ENCODE measurements at regions not wholly inside any gene's neighbourhood (a gene's known extent, or its start where the extent isn't known, plus 50 kb on each side); places are given as distances from the start of the nearest gene placed in this dataset.

DNA sequence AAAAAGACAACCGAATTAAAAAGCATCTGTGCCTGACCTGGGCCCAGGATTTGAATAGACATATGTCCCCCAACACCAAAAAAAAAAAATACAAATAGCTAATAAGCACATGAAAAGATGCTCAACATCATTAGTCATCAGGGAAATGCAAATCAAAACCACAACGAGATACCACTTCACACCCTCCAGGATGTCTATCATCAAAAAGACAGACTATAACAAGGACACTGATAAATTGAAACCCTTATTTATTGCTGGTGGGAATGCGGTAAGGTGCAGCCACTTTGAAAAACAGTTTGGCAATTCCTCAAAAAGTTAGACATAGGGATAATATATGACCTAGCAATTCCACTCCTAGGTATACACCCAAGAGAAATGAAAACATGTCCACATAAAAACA is 72.3 kb upstream of the CAMK1G start:
- H3K9me3 Mint-ChIP-seq: peaks cover 2% of the 10 kb centered on the region
- ATAC-seq (no peak), DNase-seq (no peak)
- ChIA-PET CTCF (interaction anchor here (0.8 to 1.3 kb wide), 2 partner anchors 59 to 308 kb away, joined by 3 to 4 read pairs; no protein-coding TSS in a partner anchor), POLR2A (no interaction called here)
- no peaks in the 10 kb centered on the region for H3K4me1 Mint-ChIP-seq (ENCODE audit: low read depth)
- no peak overlapping the region for H3K4me3 Mint-ChIP-seq
- H3K27ac Mint-ChIP-seq: no peak overlapping the region
- intact Hi-C loops (cut with micrococcal nuclease): no loop called here
- no peaks in the 10 kb centered on the region for H3K36me3 Mint-ChIP-seq (ENCODE audit: low read depth)
- TF ChIP-seq, protein P1, sequence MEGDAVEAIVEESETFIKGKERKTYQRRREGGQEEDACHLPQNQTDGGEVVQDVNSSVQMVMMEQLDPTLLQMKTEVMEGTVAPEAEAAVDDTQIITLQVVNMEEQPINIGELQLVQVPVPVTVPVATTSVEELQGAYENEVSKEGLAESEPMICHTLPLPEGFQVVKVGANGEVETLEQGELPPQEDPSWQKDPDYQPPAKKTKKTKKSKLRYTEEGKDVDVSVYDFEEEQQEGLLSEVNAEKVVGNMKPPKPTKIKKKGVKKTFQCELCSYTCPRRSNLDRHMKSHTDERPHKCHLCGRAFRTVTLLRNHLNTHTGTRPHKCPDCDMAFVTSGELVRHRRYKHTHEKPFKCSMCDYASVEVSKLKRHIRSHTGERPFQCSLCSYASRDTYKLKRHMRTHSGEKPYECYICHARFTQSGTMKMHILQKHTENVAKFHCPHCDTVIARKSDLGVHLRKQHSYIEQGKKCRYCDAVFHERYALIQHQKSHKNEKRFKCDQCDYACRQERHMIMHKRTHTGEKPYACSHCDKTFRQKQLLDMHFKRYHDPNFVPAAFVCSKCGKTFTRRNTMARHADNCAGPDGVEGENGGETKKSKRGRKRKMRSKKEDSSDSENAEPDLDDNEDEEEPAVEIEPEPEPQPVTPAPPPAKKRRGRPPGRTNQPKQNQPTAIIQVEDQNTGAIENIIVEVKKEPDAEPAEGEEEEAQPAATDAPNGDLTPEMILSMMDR (IDR thresholded peaks at IDR 0.05): no peak
- peaks cover 9% of the 10 kb centered on the region for H3K27me3 Mint-ChIP-seq

DNA sequence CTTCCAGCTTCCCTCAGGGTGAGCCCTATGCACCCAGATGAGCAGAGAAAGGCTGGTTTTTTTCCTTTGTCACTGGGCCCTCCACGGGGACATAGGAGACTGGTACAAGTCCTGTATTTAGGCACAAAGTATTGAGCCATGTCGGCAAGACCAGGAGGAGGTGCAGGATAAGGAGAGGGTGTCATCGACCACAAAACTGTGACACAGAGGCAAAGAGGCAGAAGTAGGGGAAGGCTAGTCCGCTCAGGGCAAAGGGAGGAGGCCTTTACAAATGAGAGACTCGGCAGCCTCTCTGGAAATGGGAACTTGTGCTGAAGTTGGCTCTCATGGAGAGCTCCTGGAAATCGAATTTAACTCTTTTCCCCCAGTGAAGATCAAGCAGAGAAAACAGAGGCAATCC is 70.7 kb upstream of the CAMK1G start:
- TF ChIP-seq, protein P1 (IDR thresholded peaks at IDR 0.05): no peak
- H3K27me3 Mint-ChIP-seq: peaks cover 13% of the 10 kb centered on the region
- ATAC-seq: no peak
- intact Hi-C loops (cut with micrococcal nuclease): no loop called here
- H3K4me3 Mint-ChIP-seq: no peak overlapping the region
- no peak for DNase-seq
- ChIA-PET CTCF (interaction anchor here (0.8 to 2.2 kb wide), 5 partner anchors 10 to 58 kb away, joined by 3 to 9 read pairs (median 4); no protein-coding TSS in a partner anchor), POLR2A (no interaction called here)
- no peaks in the 10 kb centered on the region for H3K4me1 Mint-ChIP-seq (ENCODE audit: low read depth)
- no peaks in the 10 kb centered on the region for H3K36me3 Mint-ChIP-seq (ENCODE audit: low read depth)
- H3K27ac Mint-ChIP-seq: no peak overlapping the region
- peaks cover 2% of the 10 kb centered on the region for H3K9me3 Mint-ChIP-seq

DNA sequence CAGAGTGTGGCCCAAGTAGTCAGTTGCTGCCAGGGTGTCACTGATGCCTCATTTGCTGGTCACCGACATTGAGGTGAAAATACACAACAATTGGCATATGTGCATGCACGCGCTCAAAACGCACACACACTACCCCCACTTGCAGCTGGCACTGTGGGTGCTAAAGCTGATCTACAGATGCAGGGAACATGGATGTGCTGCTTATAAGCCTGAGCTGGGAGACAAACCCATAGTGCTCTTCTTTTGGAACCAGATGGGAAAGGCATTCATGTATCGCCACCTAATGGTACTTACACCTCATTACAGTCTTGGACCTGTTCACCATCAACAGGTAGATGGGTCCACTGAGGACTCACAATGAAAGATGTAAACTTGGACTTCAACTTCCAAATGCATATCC is 70.3 kb upstream of the CAMK1G start:
- ChIA-PET POLR2A (no interaction called here), CTCF (interaction anchor here (0.9 to 2.2 kb wide), 4 partner anchors 10 to 58 kb away, joined by 4 to 9 read pairs (median 4); no protein-coding TSS in a partner anchor)
- Mint-ChIP-seq H3K27ac (no peak overlapping the region), H3K27me3 (peaks cover 14% of the 10 kb centered on the region), H3K4me3 (no peak overlapping the region), H3K4me1 (ENCODE audit: low read depth) (no peaks in the 10 kb centered on the region), H3K36me3 (ENCODE audit: low read depth) (no peaks in the 10 kb centered on the region), H3K9me3 (peaks cover 2% of the 10 kb centered on the region)
- intact Hi-C loops (cut with micrococcal nuclease): no loop called here
- ATAC-seq (peak; percentile 37), DNase-seq (no peak)
- TF ChIP-seq, protein P1 (IDR thresholded peaks at IDR 0.05): peak; percentile 63

DNA sequence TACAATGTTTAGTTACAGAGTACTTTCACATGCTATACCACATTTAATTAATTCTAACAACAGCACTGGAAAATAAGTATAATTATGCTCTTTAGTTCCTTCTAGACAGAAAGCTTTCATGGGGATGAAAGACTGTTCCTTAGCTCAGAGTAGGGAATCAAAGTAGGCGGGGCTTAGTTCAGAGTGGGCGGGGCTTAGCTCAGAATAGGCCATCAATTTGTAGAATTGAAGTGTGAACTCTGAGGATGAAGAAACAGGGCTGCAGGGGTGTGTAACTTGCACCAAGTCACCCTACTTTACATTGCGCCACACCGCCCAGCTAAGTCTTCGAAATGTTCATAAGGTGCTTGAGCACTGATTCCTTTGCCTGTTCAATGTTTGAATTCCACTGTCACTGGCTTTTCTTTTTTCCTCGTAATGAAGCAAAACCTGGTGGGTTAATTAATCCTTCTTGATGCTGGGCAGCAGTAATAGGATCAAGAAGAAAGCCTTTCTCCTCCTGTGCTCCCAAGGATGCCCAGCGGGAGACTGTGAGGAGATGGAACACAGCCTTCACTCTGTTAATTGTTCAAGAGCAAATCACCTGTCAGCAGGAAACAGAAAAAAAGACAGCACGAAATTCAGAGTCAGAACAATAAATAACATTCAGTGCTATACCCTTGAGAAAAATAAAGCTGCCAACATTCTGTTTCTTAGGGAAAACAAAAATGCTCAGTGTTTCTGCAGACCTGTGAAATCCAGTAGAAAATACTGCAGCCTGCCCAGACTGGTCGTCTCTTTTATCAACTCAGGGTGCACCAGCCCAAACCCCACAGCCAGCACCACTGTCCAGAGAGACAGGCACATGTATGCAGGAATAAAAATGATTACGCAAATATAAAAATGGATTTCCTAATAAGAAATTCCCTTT is 66.5 kb upstream of the CAMK1G start:
- Mint-ChIP-seq H3K4me3 (no peak overlapping the region), H3K36me3 (ENCODE audit: low read depth) (no peaks in the 10 kb centered on the region), H3K4me1 (ENCODE audit: low read depth) (no peaks in the 10 kb centered on the region), H3K9me3 (peaks cover 1% of the 10 kb centered on the region), H3K27me3 (peaks cover 14% of the 10 kb centered on the region), H3K27ac (no peak overlapping the region)
- intact Hi-C loops (cut with micrococcal nuclease): no loop called here
- TF ChIP-seq, protein P1 (IDR thresholded peaks at IDR 0.05): no peak
- ATAC-seq: no peak
- ChIA-PET POLR2A (no interaction called here), CTCF (interaction anchor here (0.7 to 1.7 kb wide), 3 partner anchors 24 to 53 kb away, joined by 3 read pairs; no protein-coding TSS in a partner anchor)
- no peak for DNase-seq

DNA sequence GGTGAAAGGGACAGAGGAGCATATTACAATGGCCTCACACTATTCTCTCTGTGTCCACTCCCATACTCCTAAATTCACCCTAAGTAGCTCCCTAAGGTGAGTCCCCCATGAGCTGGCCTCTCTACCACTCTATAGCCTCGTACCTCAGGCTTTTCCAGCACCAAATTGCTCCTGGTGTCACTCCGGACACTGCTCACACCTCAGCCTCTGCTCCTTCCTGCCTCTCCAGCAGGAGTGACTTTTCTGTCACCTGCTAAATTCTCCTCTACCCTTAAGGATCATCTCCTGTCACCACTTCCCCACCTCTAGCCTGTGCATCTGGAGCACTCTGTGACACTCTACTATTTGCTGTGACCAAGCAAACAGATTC is 65.8 kb upstream of the CAMK1G start:
- ChIA-PET CTCF (interaction anchor here (1.3 to 1.7 kb wide), 2 partner anchors 46 to 52 kb away, joined by 3 to 4 read pairs; no protein-coding TSS in a partner anchor), POLR2A (no interaction called here)
- Mint-ChIP-seq H3K4me1 (ENCODE audit: low read depth) (no peaks in the 10 kb centered on the region), H3K9me3 (no peaks in the 10 kb centered on the region), H3K4me3 (no peak overlapping the region), H3K27ac (no peak overlapping the region), H3K36me3 (ENCODE audit: low read depth) (no peaks in the 10 kb centered on the region), H3K27me3 (peaks cover 13% of the 10 kb centered on the region)
- intact Hi-C loops (cut with micrococcal nuclease): no loop called here
- ATAC-seq (no peak), DNase-seq (no peak)
- TF ChIP-seq, protein P1 (IDR thresholded peaks at IDR 0.05): no peak
